HL-60 (cell line): ENCODE measurements at regions not wholly inside any gene's neighbourhood (a gene's known extent, or its start where the extent isn't known, plus 50 kb on each side); places are given as distances from the start of the nearest gene placed in this dataset.

Source experiments
- DNase-seq, 2 experiments: peaks; one replicate each; pipeline ENCODE4 v3.0.0-alpha.2; 2010 to 2020; ENCODE audit warnings: low read depth in 1 of 2, low spot score in 1 of 2
- H3K27ac ChIP-seq: fragments of 250-450 bp; sonication (Bioruptor Pico); replicated peaks from 2 replicates; pipeline ENCODE4 v1.5.1; 2020; ENCODE audit warnings: mild to moderate bottlenecking, moderate library complexity
- H3K27me3 ChIP-seq: fragments of 250-450 bp; sonication (Bioruptor Pico); 2 replicates; pipeline ENCODE4 v1.5.1; 2021; ENCODE audit warnings: mild to moderate bottlenecking, moderate library complexity; ENCODE audit not compliant: insufficient read depth, poor library complexity, severe bottlenecking
- H3K4me3 ChIP-seq: replicated peaks from 2 replicates; pipeline ENCODE4 v1.5.1; 2011; ENCODE audit warnings: mild to moderate bottlenecking, control low read depth, low read length; ENCODE audit not compliant: insufficient read depth
- CTCF ChIP-seq: IDR thresholded peaks from one replicate; pipeline ENCODE4 v1.5.1; 2011; ENCODE audit warnings: low read length, control low read depth, inconsistent platforms; ENCODE audit not compliant: insufficient read depth
- GABPA ChIP-seq: IDR thresholded peaks from 2 replicates; pipeline ENCODE4 v1.6.1; 2012; ENCODE audit warnings: low read depth
- POLR2AphosphoS5 ChIP-seq: IDR thresholded peaks from 2 replicates; pipeline ENCODE4 v1.6.1; 2012; ENCODE audit warnings: low read depth
- REST ChIP-seq: IDR thresholded peaks from 2 replicates; pipeline ENCODE4 v1.6.1; 2012; ENCODE audit warnings: low read depth; ENCODE audit not compliant: insufficient replicate concordance
- SPI1 ChIP-seq: IDR thresholded peaks from 2 replicates; pipeline ENCODE4 v1.6.1; 2012; ENCODE audit warnings: low read depth, mild to moderate bottlenecking, borderline replicate concordance

GRCh38 chr15:61736790-61737189, 323.5 kb downstream of the VPS13C start:
- no peak overlapping the region for H3K27ac ChIP-seq
- no peak overlapping the region for H3K4me3 ChIP-seq
- TF ChIP-seq POLR2AphosphoS5 (no peak), REST (no peak), CTCF (no peak), GABPA (no peak), SPI1 (no peak)
- H3K27me3 ChIP-seq: peaks cover 2% of the 10 kb centered on the region
- DNase-seq: peak in 1 of 2 experiments; percentile 20

- Histone ChIP-seq H3K27ac (no peak overlapping the region), H3K27me3 (peaks cover 5% of the 10 kb centered on the region), H3K4me3 (no peak overlapping the region)
- TF ChIP-seq POLR2AphosphoS5: no peak
- no peak for DNase-seq
Measured at GRCh38 chr15:61731099-61731498, 329.1 kb downstream of the VPS13C start.

- peaks cover 5% of the 10 kb centered on the region for H3K27me3 ChIP-seq
- H3K27ac ChIP-seq: no peak overlapping the region
- no peak overlapping the region for H3K4me3 ChIP-seq
- DNase-seq: no peak
- TF ChIP-seq POLR2AphosphoS5 (no peak), CTCF (no peak), GABPA (no peak), REST (no peak)
Measured at GRCh38 chr15:61729646-61730045, 330.6 kb downstream of the VPS13C start.

GRCh38 chr15:61726166-61726565, 334.1 kb downstream of the VPS13C start:
- Histone ChIP-seq H3K4me3 (no peak overlapping the region), H3K27me3 (peaks cover 3% of the 10 kb centered on the region), H3K27ac (no peak overlapping the region)
- no peak for DNase-seq
- TF ChIP-seq POLR2AphosphoS5: no peak
- TF ChIP-seq CTCF: no peak
- no peak for TF ChIP-seq GABPA
- no peak for TF ChIP-seq REST
- TF ChIP-seq SPI1: no peak
